ENCODE measurements at regions not wholly inside any gene's neighbourhood (a gene's known extent, or its start where the extent isn't known, plus 50 kb on each side); places are given as distances from the start of the nearest gene placed in this dataset.
"Not testable (repeated sequence)": the region's sequence is repeated elsewhere in the genome, so short reads cannot be mapped to it uniquely, and the experiment has no call there.

DNA sequence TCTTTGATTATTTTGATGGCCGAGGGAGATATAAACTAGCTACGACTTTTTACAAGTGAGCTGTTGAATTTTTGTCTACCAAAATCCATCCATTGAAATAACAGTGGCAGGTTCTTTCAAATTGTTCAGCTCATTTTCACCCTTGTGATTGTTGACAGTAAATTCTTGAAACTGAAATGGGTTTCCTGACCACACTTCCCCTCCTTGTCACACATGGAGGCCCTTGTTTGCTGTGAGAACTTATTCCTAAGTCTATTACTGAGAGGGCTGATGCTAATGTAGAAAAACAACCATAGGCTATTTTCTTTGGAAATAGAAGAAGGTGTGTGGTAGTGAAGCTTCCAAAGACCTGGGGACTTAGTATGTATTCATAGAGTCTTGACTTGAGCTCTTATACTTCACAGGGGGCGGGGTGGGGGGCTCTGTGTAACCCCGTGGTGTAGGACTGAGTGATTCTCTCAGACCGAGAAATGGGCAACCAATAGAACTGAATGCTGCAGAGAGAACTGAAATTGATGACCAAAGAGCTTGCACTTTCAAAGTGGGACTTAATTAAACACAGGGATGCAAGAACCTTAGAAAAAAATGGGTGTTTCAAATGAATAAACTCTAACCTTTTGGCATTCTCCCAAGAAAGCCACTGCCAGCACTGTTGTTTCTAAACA is 718.9 kb downstream of the CCSER2 start:
- DNase-seq, result no peak

DNA sequence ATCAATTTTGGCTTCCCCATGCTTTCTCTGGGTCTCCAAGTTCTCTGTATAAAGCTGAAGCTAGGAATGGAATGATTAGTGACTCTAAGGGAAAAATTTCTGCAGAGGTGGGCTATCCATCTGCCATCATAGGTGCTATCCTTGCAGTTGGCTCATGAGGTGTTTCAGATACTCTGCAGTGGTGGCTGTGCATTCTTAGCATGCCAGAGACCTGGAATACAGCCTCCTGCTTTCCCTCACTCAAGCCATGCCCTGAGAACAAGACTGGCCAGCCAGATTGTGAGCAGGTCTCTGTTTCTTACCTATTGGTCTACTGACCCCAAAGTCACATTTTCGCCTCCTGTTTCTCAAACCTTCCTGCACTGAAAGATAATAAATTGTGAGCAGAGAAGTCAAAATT is 719.6 kb downstream of the CCSER2 start:
- DNase-seq, result no peak

DNA sequence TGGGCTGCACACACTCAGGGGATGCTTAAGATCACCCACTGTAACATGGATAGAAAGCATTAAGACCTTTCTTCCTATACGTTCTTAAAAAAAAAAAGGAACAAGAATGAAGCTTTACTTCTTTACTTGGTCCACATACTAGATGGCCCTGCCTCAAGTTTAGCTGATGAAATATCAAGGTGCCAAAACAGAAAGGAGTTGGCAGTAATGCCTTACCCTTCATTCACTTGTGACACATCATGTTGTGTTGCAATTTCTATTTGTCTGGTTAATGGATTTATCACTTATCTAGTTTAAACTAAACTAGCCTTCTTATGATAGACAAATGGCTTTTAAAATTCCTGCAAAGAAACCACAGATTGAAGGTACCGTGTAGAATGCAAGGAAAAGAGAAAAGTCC is 720.3 kb downstream of the CCSER2 start:
- DNase-seq, result no peak

DNA sequence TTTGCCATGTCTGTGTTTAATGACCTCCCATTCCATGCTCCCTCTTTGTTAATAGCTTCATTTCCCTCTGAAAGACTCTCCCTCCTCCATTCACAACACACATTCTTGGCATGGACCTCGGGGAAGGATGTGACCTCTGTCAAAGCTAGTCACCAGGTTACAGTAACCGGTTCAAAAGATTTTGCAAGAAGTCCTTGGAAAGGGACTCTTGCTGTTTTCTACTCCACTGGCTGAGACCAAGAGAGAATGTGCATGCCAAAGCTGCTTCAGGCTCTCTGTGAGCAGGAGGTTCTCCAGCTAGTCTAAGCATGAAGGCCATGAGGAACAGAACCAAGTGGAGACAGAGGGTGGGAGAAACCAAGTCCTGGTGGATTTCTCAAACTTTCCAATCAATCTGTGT is 732.6 kb downstream of the CCSER2 start:
- no peak for DNase-seq

DNA sequence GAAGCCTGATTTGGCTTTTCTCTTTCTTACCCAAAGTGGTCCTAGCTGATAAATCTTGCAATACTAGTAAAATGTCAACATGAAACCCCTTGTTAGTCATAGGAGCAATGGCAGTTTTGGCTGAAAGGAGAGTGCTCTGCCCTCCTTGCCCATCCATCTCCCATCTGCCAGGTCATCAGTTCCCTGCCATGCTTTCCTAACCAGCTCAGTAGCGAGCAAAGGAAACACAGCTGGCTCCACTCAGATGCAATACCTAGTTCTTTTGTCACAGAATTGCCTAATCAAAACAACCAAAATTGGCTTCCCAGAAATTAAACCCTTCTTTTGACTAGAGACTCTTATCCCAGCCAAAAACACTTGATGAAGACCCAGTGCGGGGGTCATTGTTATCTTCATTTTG is 733.0 kb downstream of the CCSER2 start:
- DNase-seq, result no peak

GRCh38 chr10:85067955-85068354 is 739.6 kb downstream of the CCSER2 start:
- DNase-seq, result no peak

GRCh38 chr10:85080934-85081333 is 752.5 kb downstream of the CCSER2 start:
- DNase-seq, result no peak

GRCh38 chr10:85098835-85099521 is 770.6 kb downstream of the CCSER2 start:
- DNase-seq, result no peak

- no peak for DNase-seq
These were observed 772.1 kb downstream of the CCSER2 start for GRCh38 chr10:85100495-85100894.

GRCh38 chr10:85105614-85106255 is 777.3 kb downstream of the CCSER2 start:
- no peak for DNase-seq

DNA sequence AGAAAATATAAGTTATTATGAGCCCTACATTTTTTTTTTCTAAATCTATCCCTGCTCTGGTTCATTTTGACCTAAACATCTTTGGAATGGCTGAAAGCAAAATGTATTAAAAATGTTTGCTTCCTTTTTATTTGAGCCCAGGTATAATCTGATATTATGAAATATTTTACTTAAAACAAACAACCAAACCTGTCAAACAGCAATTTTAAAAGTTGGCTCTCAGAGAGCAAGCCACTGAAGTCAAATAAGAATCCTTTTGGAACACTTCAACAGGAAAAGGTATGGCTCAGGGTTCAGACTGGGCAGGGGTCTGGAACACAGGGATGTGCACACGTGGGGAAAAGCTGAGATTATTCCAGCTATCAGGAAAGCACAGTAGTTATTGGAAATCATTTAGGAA is 782.9 kb downstream of the CCSER2 start:
- DNase-seq, result no peak

- no peak for DNase-seq
These were observed 796.2 kb downstream of the CCSER2 start for GRCh38 chr10:85124603-85125051.

- DNase-seq, result no peak
These were observed 808.9 kb downstream of the CCSER2 start for GRCh38 chr10:85137253-85137652.

DNA sequence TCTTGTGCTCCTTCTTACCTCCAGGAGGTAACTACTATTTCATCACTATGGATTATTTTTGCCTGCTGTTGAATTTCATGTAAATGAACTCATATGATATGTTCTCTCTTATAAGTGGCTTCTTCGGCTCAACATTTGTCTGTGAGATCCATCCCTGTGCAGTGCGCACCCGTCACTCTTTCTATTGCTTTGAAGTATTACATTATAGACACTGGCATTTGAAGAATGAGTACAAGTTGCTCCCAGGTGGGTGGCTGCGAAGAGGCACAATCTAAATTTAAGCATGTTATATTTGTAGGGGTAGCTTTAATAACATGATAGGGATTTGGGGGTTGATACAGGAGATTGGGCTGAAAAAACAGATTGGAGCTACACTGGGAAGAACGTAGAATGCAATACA is 809.7 kb downstream of the CCSER2 start:
- DNase-seq, result no peak

DNA sequence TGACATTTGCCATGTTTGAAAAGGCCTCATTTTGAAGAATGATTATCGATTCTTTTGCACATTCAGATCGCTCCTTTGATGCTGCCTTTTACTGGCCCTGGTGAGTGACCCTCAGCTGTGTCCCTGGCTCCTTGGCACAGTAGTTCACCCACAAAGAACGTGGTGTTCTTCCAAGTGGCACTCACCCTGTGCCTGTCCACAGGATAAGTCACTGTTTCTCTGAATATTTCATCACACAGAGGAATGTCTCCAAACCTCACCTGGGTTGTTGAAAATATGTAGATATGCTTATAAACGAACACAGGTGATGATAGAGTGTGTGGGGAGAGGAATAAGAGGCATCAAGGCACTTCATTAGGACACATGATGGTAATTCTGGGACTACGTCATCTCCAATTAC is 810.7 kb downstream of the CCSER2 start:
- no peak for DNase-seq

GRCh38 chr10:85141520-85141919 is 813.1 kb downstream of the CCSER2 start:
- not testable (repeated sequence) for DNase-seq

DNA sequence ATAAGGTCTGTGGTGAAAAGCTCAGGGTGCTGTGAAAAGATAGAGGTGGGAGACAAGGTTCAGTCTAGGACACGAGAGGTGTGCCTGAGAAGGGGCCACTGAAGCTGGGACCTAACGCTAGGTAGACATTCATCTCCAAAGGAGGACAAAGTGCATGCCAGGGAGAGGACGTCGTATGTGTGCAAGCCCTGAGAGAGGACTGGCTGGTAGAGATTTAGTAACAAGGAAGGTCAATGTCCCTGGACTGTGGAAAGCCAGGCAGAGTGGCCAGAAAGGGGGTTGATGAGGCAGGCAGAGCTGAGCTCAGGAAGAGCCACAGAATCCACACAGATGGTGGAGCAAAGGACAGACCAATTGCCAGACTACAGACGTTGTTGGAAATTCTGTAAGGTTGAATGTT is 817.6 kb downstream of the CCSER2 start:
- DNase-seq, result no peak

GRCh38 chr10:85147346-85148250 is 819.2 kb downstream of the CCSER2 start:
- DNase-seq, result no peak

DNA sequence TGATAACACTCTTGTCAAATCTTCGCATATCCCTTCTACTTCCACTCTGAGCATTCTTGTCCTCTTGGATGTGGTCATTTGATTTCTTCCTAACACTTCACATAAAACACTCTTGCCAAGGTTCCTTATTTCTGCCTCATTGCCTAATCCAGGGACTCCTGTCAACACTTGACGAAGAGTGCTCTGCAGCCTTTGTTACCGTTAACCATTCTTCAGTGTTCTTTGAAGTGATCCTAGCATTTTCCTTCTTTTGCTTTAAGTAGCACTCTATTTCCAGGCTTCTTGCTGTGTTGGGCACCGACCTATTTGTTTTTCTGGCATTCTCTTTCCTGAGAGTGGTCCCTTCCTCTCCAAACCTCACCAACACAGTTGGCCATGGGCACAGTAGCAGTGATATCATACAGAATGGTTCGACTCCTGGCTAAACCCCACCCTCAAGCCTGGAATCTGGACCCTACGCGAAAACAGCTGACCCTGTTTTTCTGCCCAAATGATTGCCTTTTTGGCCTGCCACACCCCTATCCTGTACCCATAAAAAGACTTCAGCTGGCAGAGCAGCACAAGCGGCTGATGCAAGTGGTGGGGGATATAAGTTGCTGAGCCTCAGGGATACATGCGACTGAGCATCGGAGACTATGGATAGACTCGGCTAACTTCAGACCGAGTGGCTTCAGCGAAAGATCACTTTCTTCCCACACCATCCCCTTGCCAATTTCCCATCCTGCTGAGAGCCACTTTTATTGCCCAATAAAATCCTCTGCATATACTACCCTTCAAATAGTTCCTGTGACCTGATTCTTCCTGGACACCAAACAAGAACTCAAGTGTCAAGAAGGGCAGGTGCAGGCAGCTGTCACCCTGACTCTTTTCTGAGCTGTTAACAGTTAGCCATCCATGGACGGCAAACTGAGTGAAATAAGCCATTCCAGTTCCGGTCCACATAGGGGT is 820.6 kb downstream of the CCSER2 start:
- no peak for DNase-seq

DNA sequence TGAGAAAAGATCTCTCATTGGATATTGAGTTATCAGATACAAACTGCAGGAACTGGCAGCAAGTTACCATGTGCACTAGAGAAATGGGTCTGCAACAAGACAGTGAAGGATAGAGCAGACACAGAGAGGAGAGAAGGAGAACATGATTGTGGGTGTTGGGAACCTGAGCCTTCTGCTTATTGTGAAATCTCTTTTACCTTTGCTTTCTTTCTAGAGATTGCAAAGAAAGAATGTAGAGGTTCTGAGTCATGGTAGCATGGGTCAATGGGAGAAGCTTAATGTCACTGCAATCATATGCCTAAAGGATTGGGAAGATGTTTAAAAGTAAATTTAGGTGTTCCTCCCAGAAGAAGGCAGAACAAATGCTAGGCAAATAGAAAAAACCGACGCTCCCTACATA is 821.4 kb downstream of the CCSER2 start:
- no peak for DNase-seq

GRCh38 chr10:85151506-85151905 is 823.1 kb downstream of the CCSER2 start:
- DNase-seq, result no peak

DNA sequence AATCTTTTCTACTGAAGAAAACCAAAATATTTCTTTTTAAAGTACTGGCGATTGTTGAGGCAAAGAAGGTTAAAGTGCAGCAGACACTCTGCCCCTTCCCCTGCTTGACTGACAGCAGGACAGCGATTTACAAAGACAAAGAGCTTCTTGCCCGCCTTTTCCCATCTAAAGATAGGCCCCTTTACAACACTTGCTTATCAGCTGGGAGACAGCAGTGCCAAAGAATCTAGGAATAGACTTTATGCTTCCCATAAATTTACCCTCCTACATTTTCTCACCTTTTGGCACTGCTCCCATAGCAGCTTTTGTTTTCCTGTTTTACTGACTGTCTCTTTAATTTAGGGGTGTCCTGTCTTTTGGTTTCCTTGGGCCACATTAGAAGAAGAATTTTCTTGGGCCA is 824.1 kb downstream of the CCSER2 start:
- no peak for DNase-seq

Data from activated CD4-positive, alpha-beta T cell treated with anti-CD3 and anti-CD28 coated beads for 4 hours (primary cell).